ENCODE measurements at regions not wholly inside any gene's neighbourhood (a gene's known extent, or its start where the extent isn't known, plus 50 kb on each side); places are given as distances from the start of the nearest gene placed in this dataset.

DNA sequence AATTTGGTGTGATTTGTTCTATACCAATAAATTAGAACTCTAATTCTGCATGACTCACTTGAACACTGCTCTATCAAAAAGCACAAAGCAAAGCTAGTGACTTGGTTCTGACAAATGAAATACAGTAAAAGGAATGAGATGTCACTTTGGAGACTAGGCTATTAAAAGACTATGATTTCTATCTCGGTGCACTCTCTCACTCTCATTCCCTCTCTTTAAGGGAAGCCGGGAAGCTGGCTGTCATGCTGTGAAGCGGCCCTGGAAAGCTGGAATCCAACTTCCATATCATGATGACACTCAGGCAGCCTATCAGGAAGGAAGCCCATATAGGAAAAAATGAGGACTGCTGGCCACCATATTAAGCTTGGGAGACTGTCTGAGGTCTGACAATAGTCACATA is 590.1 kb upstream of the CBLB start:
- TF ChIP-seq CTCF (IDR thresholded peaks at IDR 0.05; ENCODE audit: unreplicated experiment): no peak
- no peaks in the 10 kb centered on the region for H3K36me3 Mint-ChIP-seq (ENCODE audit: low read depth, unreplicated experiment)
- peaks cover 2% of the 10 kb centered on the region for H3K27me3 Mint-ChIP-seq (ENCODE audit: unreplicated experiment)
- H3K27ac Mint-ChIP-seq (ENCODE audit: unreplicated experiment): no peak overlapping the region
- no peaks in the 10 kb centered on the region for H3K4me1 Mint-ChIP-seq (ENCODE audit: unreplicated experiment)
- no peak overlapping the region for H3K4me3 Mint-ChIP-seq (ENCODE audit: unreplicated experiment)
- no peak for DNase-seq (ENCODE audit: low spot score)
- no peaks in the 10 kb centered on the region for H3K9me3 Mint-ChIP-seq (ENCODE audit: unreplicated experiment)

GRCh38 chr3:106466881-106467280 is 598.1 kb upstream of the CBLB start:
- H3K4me1 Mint-ChIP-seq (ENCODE audit: unreplicated experiment): no peaks in the 10 kb centered on the region
- H3K36me3 Mint-ChIP-seq (ENCODE audit: low read depth, unreplicated experiment): no peaks in the 10 kb centered on the region
- no peak for TF ChIP-seq CTCF (IDR thresholded peaks at IDR 0.05; ENCODE audit: unreplicated experiment)
- H3K27me3 Mint-ChIP-seq (ENCODE audit: unreplicated experiment): peaks cover 2% of the 10 kb centered on the region
- no peak overlapping the region for H3K4me3 Mint-ChIP-seq (ENCODE audit: unreplicated experiment)
- no peak overlapping the region for H3K27ac Mint-ChIP-seq (ENCODE audit: unreplicated experiment)
- H3K9me3 Mint-ChIP-seq (ENCODE audit: unreplicated experiment): no peaks in the 10 kb centered on the region
- DNase-seq (ENCODE audit: low spot score): no peak

DNA sequence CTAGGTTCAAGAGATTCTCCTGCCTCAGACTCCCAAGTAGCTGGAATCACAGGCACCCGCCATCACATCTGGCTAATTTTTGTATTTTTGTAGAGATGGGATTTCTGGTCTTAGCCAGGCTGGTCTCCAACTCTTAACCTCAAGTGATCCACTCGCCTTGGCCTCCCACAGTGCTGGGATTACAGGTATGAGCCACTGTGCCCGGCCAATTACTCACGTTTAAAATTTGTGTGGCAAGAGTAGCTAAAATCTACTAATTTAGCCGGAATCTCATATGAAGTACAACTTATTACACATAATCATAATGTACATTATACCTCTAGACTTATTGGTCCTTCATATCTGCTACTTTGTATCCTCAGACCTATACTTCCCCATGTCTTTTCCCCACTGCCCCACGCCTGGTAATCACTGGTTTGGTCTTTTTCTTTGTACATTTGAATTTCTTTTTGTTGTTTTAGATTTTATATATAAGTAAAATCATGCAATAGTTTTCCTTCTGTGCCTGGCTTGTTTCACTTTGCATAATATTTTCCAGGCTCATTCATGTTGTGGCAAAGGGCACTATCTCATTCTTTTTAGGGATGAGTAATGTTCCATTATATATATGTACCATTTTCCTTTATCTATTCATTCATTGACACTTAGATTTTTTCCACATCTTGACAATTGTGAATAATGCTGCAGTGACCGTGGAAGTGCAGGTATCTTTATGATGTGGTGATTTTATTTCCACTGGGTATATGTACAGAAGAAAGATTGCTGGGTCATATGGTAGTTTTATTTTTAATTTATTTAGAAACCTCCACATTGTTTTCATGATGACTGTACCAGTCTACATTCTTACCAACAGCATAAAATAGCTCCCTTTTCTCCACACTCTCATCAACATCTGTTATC is 605.0 kb upstream of the CBLB start:
- H3K4me3 Mint-ChIP-seq (ENCODE audit: unreplicated experiment): no peak overlapping the region
- no peaks in the 10 kb centered on the region for H3K4me1 Mint-ChIP-seq (ENCODE audit: unreplicated experiment)
- no peak for TF ChIP-seq CTCF (IDR thresholded peaks at IDR 0.05; ENCODE audit: unreplicated experiment)
- no peaks in the 10 kb centered on the region for H3K9me3 Mint-ChIP-seq (ENCODE audit: unreplicated experiment)
- H3K36me3 Mint-ChIP-seq (ENCODE audit: low read depth, unreplicated experiment): no peaks in the 10 kb centered on the region
- H3K27ac Mint-ChIP-seq (ENCODE audit: unreplicated experiment): no peak overlapping the region
- DNase-seq (ENCODE audit: low spot score): no peak
- peaks cover 1% of the 10 kb centered on the region for H3K27me3 Mint-ChIP-seq (ENCODE audit: unreplicated experiment)

- H3K27me3 Mint-ChIP-seq (ENCODE audit: unreplicated experiment): no peaks in the 10 kb centered on the region
- no peak for DNase-seq (ENCODE audit: low spot score)
- H3K4me1 Mint-ChIP-seq (ENCODE audit: unreplicated experiment): peaks cover 4% of the 10 kb centered on the region
- H3K36me3 Mint-ChIP-seq (ENCODE audit: low read depth, unreplicated experiment): no peaks in the 10 kb centered on the region
- TF ChIP-seq CTCF (IDR thresholded peaks at IDR 0.05; ENCODE audit: unreplicated experiment): no peak
- no peak overlapping the region for H3K27ac Mint-ChIP-seq (ENCODE audit: unreplicated experiment)
- H3K9me3 Mint-ChIP-seq (ENCODE audit: unreplicated experiment): no peaks in the 10 kb centered on the region
- H3K4me3 Mint-ChIP-seq (ENCODE audit: unreplicated experiment): no peak overlapping the region
Measured at GRCh38 chr3:106482451-106482850, 613.6 kb upstream of the CBLB start.

GRCh38 chr3:106485217-106485616 is 616.4 kb upstream of the CBLB start:
- no peaks in the 10 kb centered on the region for H3K36me3 Mint-ChIP-seq (ENCODE audit: low read depth, unreplicated experiment)
- peaks cover 4% of the 10 kb centered on the region for H3K4me1 Mint-ChIP-seq (ENCODE audit: unreplicated experiment)
- peaks cover under 1% of the 10 kb centered on the region for H3K27me3 Mint-ChIP-seq (ENCODE audit: unreplicated experiment)
- no peak for DNase-seq (ENCODE audit: low spot score)
- H3K9me3 Mint-ChIP-seq (ENCODE audit: unreplicated experiment): no peaks in the 10 kb centered on the region
- no peak for TF ChIP-seq CTCF (IDR thresholded peaks at IDR 0.05; ENCODE audit: unreplicated experiment)
- H3K4me3 Mint-ChIP-seq (ENCODE audit: unreplicated experiment): no peak overlapping the region
- no peak overlapping the region for H3K27ac Mint-ChIP-seq (ENCODE audit: unreplicated experiment)

All from endothelial cell (in vitro differentiated cells).